GM13977 (cell line): ENCODE measurements at regions not wholly inside any gene's neighbourhood (a gene's known extent, or its start where the extent isn't known, plus 50 kb on each side); places are given as distances from the start of the nearest gene placed in this dataset.

ENCODE experiments used
- DNase-seq: peaks from one replicate; pipeline ENCODE4 v3.0.0; 2012; ENCODE audit warnings: low spot score
- in situ Hi-C: fragments of 300-500 bp; cut with MboI; formaldehyde crosslinking; loops from one replicate; pipeline ENCODE4 v1.12.0; 2022; ENCODE audit warnings: low sequenced_read_pairs, low pct_unique_long_range_greater_than_20kb, mixed read lengths, inconsistent platforms; ENCODE audit not compliant: unreplicated experiment
- TF ChIP-seq, protein P1 (sequence below): IDR thresholded peaks from 2 replicates; pipeline ENCODE4 v1.5.1; 2012; ENCODE audit warnings: mild to moderate bottlenecking, control low read depth; ENCODE audit not compliant: insufficient read depth; ENCODE audit errors: extremely low read depth, missing control alignments

DNA sequence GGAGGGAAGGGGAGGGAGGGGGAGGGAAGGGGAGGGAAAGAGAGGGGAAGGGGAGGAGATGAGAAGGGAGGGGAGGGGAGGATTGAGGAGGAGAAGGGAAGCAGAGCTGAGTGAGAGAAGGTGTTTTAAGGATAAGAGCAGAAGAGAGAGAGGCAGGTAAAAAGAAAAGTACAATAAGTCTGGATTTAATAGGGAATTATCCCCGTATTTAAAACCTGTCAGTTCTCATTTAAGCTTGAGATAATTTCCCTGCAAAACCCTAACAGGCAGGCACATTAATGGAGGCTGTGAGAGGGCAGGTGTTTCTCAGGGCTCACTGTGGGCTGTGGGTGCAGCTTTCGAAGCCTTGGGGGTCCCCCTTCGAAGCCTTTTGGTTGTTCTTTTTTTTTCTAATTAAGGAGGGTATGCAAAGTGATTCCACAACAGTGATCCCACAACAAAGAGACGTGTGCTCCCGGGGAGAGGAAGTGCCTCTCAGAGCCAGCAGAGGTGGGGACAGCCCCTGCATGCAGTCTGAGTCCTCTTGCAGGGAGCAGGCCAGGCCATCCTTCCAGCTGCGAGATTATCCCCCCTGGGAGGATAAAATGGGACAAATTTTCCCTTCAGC is 317.9 kb upstream of the IRX1 start:
- in situ Hi-C loops = no loop called here
- no peak for DNase-seq
- TF ChIP-seq, protein P1, sequence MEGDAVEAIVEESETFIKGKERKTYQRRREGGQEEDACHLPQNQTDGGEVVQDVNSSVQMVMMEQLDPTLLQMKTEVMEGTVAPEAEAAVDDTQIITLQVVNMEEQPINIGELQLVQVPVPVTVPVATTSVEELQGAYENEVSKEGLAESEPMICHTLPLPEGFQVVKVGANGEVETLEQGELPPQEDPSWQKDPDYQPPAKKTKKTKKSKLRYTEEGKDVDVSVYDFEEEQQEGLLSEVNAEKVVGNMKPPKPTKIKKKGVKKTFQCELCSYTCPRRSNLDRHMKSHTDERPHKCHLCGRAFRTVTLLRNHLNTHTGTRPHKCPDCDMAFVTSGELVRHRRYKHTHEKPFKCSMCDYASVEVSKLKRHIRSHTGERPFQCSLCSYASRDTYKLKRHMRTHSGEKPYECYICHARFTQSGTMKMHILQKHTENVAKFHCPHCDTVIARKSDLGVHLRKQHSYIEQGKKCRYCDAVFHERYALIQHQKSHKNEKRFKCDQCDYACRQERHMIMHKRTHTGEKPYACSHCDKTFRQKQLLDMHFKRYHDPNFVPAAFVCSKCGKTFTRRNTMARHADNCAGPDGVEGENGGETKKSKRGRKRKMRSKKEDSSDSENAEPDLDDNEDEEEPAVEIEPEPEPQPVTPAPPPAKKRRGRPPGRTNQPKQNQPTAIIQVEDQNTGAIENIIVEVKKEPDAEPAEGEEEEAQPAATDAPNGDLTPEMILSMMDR = no peak

DNA sequence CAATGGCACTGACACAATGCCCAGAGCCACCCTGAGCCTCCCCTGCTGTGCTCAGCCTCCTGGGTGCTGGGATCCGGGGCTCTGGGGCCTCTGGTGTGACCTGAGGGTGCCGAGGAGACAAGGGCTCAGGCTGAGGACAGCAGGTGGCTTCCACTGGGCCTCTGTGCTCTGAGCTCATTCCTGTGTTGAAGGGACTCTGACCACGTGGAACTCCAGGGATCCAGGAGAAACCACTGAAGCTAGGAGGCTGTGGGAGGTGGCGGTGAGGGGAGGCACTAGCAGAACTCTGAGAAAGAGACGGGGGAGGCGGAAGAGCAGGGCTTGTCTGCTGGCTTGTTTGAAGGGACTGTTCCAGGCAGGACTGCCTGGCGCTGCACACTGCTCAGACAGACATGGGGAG is 318.7 kb upstream of the IRX1 start:
- in situ Hi-C loops = no loop called here
- TF ChIP-seq, protein P1 = no peak
- DNase-seq = no peak

DNA sequence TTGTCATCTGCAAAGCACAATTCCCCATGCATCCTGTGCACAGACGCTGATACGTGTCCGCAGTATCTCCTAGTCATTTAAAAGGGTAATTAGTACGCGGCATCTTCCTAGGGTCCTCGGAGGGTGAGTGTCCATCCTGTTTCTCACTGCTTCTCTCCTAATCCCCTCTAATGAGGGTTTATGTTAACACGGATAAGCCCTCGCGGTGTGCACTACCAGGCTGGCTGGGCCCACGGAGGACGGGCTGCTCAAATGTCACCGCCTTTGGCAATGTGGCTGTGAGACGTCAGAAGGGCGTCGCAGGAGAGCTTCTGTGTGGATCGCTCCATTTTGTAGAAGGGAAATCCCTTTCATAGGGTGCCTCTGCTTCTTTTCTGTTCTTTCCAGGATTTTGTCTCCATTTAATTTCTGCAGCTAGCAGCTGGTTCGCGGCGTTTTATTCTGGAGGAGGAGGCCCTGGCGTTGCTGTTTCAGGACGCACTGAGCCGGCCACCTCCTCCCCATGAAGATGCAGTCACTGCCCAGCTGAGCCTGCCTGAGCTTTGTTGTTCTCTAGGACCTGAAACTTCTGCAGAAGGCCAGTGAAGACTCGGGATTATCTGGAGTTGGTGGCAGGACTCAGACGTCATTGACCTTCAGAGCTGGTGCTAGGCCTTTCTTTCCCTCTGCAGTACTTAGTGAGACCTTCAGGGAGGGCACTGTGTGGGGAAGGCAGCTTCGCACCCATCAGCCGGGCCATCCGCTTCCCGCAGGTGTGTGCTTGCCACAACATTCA is 326.1 kb upstream of the IRX1 start:
- DNase-seq = no peak
- in situ Hi-C loops = no loop called here
- TF ChIP-seq, protein P1 = no peak

DNA sequence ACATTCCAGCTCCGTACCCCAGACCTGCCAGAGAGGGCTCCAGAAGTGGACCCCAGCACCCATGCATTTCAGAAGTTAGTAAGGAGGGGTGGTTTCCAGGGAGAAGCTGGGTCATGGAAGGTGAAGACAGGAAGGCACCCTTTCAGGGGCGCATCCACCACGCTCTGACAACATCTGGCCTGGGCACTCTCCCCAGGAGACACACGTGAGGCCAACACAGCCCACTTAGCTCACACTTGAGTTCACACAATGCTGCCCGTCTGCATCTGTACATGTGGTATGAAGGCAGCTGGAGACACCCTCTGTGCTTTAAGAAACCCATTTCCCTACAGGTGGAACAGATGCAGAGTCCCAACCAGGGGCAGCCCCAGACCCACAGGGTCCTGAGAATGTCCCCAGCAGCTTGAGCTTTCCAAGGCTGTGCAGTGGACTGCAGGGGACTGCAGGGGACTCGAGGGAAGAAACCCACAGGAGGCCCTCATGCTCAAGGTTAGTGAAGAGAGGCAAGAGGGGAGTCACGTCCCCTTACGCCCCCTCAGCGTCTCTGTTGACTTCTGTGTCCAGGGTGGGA is 326.8 kb upstream of the IRX1 start:
- DNase-seq = no peak
- in situ Hi-C loops = no loop called here
- TF ChIP-seq, protein P1 = no peak

DNA sequence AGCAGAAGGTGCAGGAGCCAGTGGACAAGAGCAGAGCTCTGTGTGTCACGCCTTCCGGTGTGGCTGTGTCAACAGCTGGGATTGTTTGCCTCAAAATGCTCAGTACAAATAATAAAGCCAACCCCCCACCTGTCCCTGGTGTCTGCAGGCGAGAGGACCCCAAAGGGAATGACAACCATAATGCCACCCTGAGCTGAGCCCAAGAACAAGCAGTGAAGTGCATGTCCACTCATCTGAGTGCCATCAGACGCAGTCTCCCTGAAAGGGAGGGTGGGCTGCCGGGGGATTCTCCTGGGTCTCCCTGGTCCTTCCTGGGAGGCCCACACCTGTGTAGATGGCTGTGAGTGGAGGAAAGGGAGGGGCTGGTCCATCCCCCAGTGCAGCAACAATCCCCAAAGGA is 328.8 kb upstream of the IRX1 start:
- TF ChIP-seq, protein P1 = no peak
- in situ Hi-C loops = no loop called here
- DNase-seq = no peak

DNA sequence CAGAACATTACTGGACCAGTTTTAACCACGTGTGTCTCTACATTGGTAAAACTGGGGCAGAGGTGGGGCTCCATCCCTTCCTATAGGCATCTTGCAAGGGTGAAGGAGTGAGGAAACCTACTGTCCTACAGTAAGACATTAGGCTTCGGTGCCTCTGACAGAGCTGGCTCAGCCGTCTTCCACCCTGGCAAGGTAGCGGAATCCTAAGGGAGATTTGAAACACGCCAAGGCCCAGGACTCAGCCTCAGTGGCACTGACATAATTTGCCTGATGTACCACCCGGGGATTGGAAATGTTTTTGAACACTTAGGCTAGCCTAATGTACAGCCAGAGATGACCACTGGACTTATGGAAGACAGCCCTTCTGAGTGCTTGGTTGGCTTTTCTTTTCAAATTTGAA is 329.7 kb upstream of the IRX1 start:
- in situ Hi-C loops = no loop called here
- no peak for DNase-seq
- TF ChIP-seq, protein P1 = no peak
